ENCODE measurements at regions not wholly inside any gene's neighbourhood (a gene's known extent, or its start where the extent isn't known, plus 50 kb on each side); places are given as distances from the start of the nearest gene placed in this dataset.
A peak's percentile ranks its signal among the peaks of the same experiment; 100 is the strongest.

DNA sequence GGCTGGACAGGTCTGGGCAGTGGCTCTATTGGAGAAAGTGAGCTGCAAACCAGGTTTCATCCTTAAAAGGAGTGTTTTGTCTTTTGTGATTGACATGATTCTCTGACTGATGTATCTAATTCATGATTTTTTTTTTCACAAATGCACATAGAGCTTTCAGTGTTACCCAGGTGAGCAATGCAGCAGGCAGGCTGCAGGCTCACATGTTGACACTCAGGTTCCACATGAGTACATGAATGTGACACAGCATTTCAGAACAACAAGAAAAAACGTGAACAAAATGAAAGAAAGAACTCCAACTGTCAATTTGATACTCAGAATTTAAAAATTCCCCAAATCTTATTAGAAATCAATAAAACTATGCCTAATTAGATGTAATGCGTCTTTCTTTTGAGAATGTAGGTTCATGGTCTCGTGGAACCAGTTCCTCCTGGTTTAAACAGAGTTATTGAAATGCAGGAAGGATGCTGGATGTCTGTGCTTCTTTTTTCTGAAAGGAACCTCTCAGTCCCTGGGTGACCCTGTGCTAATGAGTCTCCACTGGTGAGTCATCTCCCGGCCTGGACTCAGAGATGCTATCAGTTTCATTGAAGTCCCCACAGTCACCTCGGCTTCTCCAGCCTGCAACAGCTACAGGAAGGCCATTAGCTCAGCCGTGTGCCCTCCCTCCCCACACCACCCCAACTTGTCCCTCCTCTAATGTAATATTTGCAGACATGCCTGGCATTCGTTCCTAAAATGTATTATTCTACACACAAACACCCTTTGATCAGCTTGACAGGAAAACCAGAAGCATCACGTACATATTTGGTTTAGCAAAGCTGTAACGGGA, 430.4 kb downstream of the LPIN1 start:
- intact Hi-C loops (cut with micrococcal nuclease), result loop anchor here (2.0 to 5.0 kb wide), 6 partner anchors 50 to 540 kb away; partner anchors contain the start of gene TRIB2 (in 2 of the 2)
- no peaks in the 10 kb centered on the region for H3K27me3 ChIP-seq (ENCODE audit: control insufficient read depth in 2 of 2, insufficient read depth in 2 of 2, low read length in 2 of 2)
- no peaks in the 10 kb centered on the region for H3K9me3 ChIP-seq (ENCODE audit: control insufficient read depth in 2 of 3, low read length in 3 of 3)
- H3K4me1 ChIP-seq (ENCODE audit: control insufficient read depth in 2 of 2, insufficient read depth in 2 of 2, low read length in 2 of 2), result peaks cover 10 to 25% of the 10 kb centered on the region in 2 donors
- Mint-ChIP-seq H3K9me3 (peaks cover 0 to 4% (median 0%) of the 10 kb centered on the region in 11 donors), H3K4me3 (peak overlapping the region in 9 of 10 donors; percentile 25 to 76 (median 62)), H3K27ac (peak overlapping the region in 8 of 9 donors; percentile 8 to 95 (median 58)), H3K27me3 (peaks cover 0 to 7% (median 0%) of the 10 kb centered on the region in 5 donors), H3K4me1 (peaks cover 33 to 67% (median 52%) of the 10 kb centered on the region in 7 donors), H3K36me3 (peaks cover 0 to 10% (median 0%) of the 10 kb centered on the region in 5 donors)
- ChIA-PET CTCF (interaction anchor here (0.6 to 1.2 kb wide), 5 partner anchors 11 to 539 kb away, joined by 3 to 4 read pairs (median 3); no protein-coding TSS in a partner anchor), POLR2A (interaction anchor here (0.6 to 1.4 kb wide), 6 partner anchors 7 to 425 kb away, joined by 3 to 5 read pairs (median 4); no protein-coding TSS in a partner anchor)
- peak in 1 of 9 donors; percentile 13 for DNase-seq
- ATAC-seq, result peak; percentile 83
- no peak overlapping the region for H3K27ac ChIP-seq (ENCODE audit: low read depth, low read length)
- peak overlapping the region; percentile 21 for H3K4me3 ChIP-seq (ENCODE audit: low read length)
- H3K36me3 ChIP-seq (ENCODE audit: control insufficient read depth in 2 of 3, insufficient read depth in 3 of 3, low read length in 3 of 3), result no peaks in the 10 kb centered on the region

DNA sequence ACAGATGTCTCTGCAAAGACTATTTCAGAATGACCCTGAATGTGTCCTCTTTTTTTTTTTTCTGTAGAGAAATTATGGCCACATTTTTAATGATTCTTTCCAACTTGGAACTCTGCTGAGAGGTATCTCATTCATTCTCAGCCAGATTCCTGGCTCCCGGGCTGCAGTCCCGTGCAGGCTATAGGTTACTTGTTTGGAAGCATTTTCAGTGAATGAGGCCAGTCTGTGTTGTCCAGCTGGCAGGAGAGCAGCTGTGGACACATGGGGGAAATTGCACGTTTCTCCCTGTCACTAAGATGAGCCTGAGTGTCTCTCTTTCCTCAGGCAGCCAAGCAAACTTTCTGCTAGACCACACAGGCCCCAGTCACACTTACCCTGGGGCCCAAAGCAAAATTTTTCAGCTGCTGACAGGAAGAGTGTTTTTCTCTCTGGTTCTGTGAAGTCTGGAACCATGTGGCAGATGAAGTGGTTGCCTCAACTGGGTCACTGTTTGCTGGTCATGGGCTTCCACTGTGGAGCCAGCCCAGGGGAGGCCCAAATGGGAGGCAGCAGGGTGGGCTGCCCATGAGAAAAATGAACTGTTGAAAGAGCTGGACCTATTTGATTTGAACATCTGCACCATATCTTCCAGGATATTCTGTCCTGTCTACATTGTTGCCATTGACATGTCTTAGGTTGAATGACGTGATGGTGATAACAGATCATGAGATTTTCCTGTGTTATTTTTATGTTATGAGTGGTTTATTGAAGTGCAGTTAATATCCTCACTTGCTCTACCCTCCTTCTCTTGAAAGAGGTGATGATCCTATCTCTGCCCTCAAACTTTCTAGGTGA, 431.2 kb downstream of the LPIN1 start:
- CTCF ChIA-PET, result interaction anchor here (0.7 to 1.2 kb wide), 3 partner anchors 10 to 538 kb away, joined by 3 to 4 read pairs (median 3); no protein-coding TSS in a partner anchor

GRCh38 chr2:12178289-12179080, 432.1 kb downstream of the LPIN1 start:
- H3K36me3 Mint-ChIP-seq, result peaks cover 0 to 10% (median 0%) of the 10 kb centered on the region in 5 donors
- peak overlapping the region; percentile 34 to 95 (median 81) for H3K27ac Mint-ChIP-seq
- peaks cover 0 to 4% (median 0%) of the 10 kb centered on the region in 11 donors for H3K9me3 Mint-ChIP-seq
- Histone ChIP-seq H3K27ac (ENCODE audit: low read depth, low read length) (no peak overlapping the region), H3K9me3 (ENCODE audit: control insufficient read depth in 2 of 3, low read length in 3 of 3) (no peaks in the 10 kb centered on the region), H3K4me1 (ENCODE audit: control insufficient read depth in 2 of 2, insufficient read depth in 2 of 2, low read length in 2 of 2) (peaks cover 10 to 25% of the 10 kb centered on the region in 2 donors), H3K27me3 (ENCODE audit: control insufficient read depth in 2 of 2, insufficient read depth in 2 of 2, low read length in 2 of 2) (no peaks in the 10 kb centered on the region), H3K36me3 (ENCODE audit: control insufficient read depth in 2 of 3, insufficient read depth in 3 of 3, low read length in 3 of 3) (no peaks in the 10 kb centered on the region), H3K4me3 (ENCODE audit: low read length) (no peak overlapping the region)
- POLR2A ChIA-PET, result interaction anchor here (0.8 to 1.4 kb wide), 7 partner anchors 9 to 538 kb away, joined by 3 to 4 read pairs (median 3); no protein-coding TSS in a partner anchor
- H3K27me3 Mint-ChIP-seq, result peaks cover 0 to 16% (median 0%) of the 10 kb centered on the region in 5 donors
- H3K4me3 Mint-ChIP-seq, result peak overlapping the region in 8 of 10 donors; percentile 25 to 76 (median 64)
- CTCF ChIA-PET, result interaction anchor here (0.6 to 1.1 kb wide), 2 partner anchors 10 to 631 kb away, joined by 3 read pairs; no protein-coding TSS in a partner anchor
- DNase-seq, result no peak
- peaks cover 28 to 61% (median 48%) of the 10 kb centered on the region in 7 donors for H3K4me1 Mint-ChIP-seq
- intact Hi-C loops (cut with micrococcal nuclease), result loop anchor here (5.0 kb wide), 5 partner anchors 51 to 539 kb away; partner anchors contain the start of gene TRIB2 (in 1 of the 2)
- no peak for ATAC-seq

More for the DNA sequence above, 431.2 kb downstream of the LPIN1 start:
- no peaks in the 10 kb centered on the region for H3K36me3 ChIP-seq (ENCODE audit: control insufficient read depth in 2 of 3, insufficient read depth in 3 of 3, low read length in 3 of 3)
- intact Hi-C loops (cut with micrococcal nuclease), result loop anchor here (2.0 to 5.0 kb wide), 6 partner anchors 50 to 540 kb away; partner anchors contain the start of gene TRIB2 (in 2 of the 2)
- DNase-seq, result peak in 5 of 9 donors; percentile 24 to 56 (median 32)
- peaks cover 10 to 25% of the 10 kb centered on the region in 2 donors for H3K4me1 ChIP-seq (ENCODE audit: control insufficient read depth in 2 of 2, insufficient read depth in 2 of 2, low read length in 2 of 2)
- POLR2A ChIA-PET, result interaction anchor here (0.6 to 1.4 kb wide), 7 partner anchors 8 to 538 kb away, joined by 3 to 4 read pairs (median 3); no protein-coding TSS in a partner anchor
- H3K27ac ChIP-seq (ENCODE audit: low read depth, low read length), result peak overlapping the region; percentile 15
- H3K27me3 ChIP-seq (ENCODE audit: control insufficient read depth in 2 of 2, insufficient read depth in 2 of 2, low read length in 2 of 2), result no peaks in the 10 kb centered on the region
- H3K36me3 Mint-ChIP-seq, result peaks cover 0 to 10% (median 0%) of the 10 kb centered on the region in 5 donors
- peaks cover 0 to 12% (median 0%) of the 10 kb centered on the region in 5 donors for H3K27me3 Mint-ChIP-seq
- H3K4me3 Mint-ChIP-seq, result peak overlapping the region; percentile 25 to 76 (median 60)
- peak; percentile 63 for ATAC-seq
- H3K4me1 Mint-ChIP-seq, result peaks cover 33 to 67% (median 52%) of the 10 kb centered on the region in 7 donors
- peak overlapping the region; percentile 21 for H3K4me3 ChIP-seq (ENCODE audit: low read length)
- no peaks in the 10 kb centered on the region for H3K9me3 ChIP-seq (ENCODE audit: control insufficient read depth in 2 of 3, low read length in 3 of 3)
- H3K27ac Mint-ChIP-seq, result peak overlapping the region; percentile 34 to 95 (median 81)
- peaks cover 0 to 4% (median 0%) of the 10 kb centered on the region in 11 donors for H3K9me3 Mint-ChIP-seq

- Mint-ChIP-seq H3K4me3 (no peak overlapping the region), H3K27ac (no peak overlapping the region), H3K4me1 (peaks cover 26 to 60% (median 44%) of the 10 kb centered on the region in 7 donors), H3K36me3 (peaks cover 0 to 8% (median 0%) of the 10 kb centered on the region in 5 donors), H3K27me3 (peaks cover 0 to 16% (median 0%) of the 10 kb centered on the region in 5 donors), H3K9me3 (peaks cover 0 to 4% (median 0%) of the 10 kb centered on the region in 11 donors)
- H3K4me1 ChIP-seq (ENCODE audit: control insufficient read depth in 2 of 2, insufficient read depth in 2 of 2, low read length in 2 of 2), result peaks cover 10 to 25% of the 10 kb centered on the region in 2 donors
- ATAC-seq (no peak), DNase-seq (no peak)
- ChIA-PET CTCF (no interaction called here), POLR2A (interaction anchor here (0.7 to 1.3 kb wide), 2 partner anchors 8 to 11 kb away, joined by 3 to 4 read pairs; no protein-coding TSS in a partner anchor)
- no peak overlapping the region for H3K27ac ChIP-seq (ENCODE audit: low read depth, low read length)
- intact Hi-C loops (cut with micrococcal nuclease), result no loop called here
- no peaks in the 10 kb centered on the region for H3K9me3 ChIP-seq (ENCODE audit: control insufficient read depth in 2 of 3, low read length in 3 of 3)
- no peaks in the 10 kb centered on the region for H3K27me3 ChIP-seq (ENCODE audit: control insufficient read depth in 2 of 2, insufficient read depth in 2 of 2, low read length in 2 of 2)
- H3K4me3 ChIP-seq (ENCODE audit: low read length), result no peak overlapping the region
- H3K36me3 ChIP-seq (ENCODE audit: control insufficient read depth in 2 of 3, insufficient read depth in 3 of 3, low read length in 3 of 3), result no peaks in the 10 kb centered on the region
These were observed 433.6 kb downstream of the LPIN1 start for GRCh38 chr2:12180031-12180430.

DNA sequence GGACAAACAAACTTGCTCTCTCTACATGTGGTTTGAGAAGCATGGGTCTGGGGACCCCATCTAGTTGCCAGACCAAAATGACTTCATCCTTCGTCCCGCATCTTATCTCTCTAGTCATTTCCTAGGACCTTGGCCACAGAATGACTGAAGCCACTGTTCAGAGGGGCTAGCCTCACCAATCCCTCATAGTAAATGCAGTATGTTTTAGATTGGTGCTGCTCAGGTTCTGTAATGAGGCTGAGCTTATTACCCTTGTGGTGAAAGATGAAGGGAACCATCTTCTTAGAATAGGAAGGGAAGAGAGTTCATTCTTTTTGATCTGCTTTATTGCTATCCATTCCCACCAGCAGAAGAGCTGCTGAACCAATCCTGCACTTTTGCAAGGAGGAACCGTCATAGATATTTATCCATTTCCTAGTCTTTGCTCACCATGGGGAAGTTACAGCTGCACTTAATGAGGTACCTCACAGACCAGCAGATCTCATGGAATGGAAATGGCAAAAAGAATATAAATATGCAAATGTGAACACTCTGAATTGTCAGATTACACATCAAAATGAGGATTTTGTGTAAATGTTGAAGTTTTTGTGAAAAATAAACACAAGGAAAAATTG, 436.7 kb downstream of the LPIN1 start:
- no peak overlapping the region for H3K27ac Mint-ChIP-seq
- intact Hi-C loops (cut with micrococcal nuclease), result no loop called here
- DNase-seq, result no peak
- no peaks in the 10 kb centered on the region for H3K9me3 ChIP-seq (ENCODE audit: control insufficient read depth in 2 of 3, low read length in 3 of 3)
- peaks cover 0 to 7% (median 0%) of the 10 kb centered on the region in 11 donors for H3K9me3 Mint-ChIP-seq
- H3K27me3 Mint-ChIP-seq, result peaks cover 0 to 19% (median 0%) of the 10 kb centered on the region in 5 donors
- H3K4me3 Mint-ChIP-seq, result peak overlapping the region in 1 of 10 donors; percentile 34
- no peaks in the 10 kb centered on the region for H3K36me3 ChIP-seq (ENCODE audit: control insufficient read depth in 2 of 3, insufficient read depth in 3 of 3, low read length in 3 of 3)
- H3K27me3 ChIP-seq (ENCODE audit: control insufficient read depth in 2 of 2, insufficient read depth in 2 of 2, low read length in 2 of 2), result no peaks in the 10 kb centered on the region
- CTCF ChIA-PET, result interaction anchor here (0.6 kb wide), 1 partner anchor 64 kb away, joined by 3 read pairs; no protein-coding TSS in a partner anchor
- no peak for ATAC-seq
- H3K4me1 ChIP-seq (ENCODE audit: control insufficient read depth in 2 of 2, insufficient read depth in 2 of 2, low read length in 2 of 2), result peaks cover 2 to 5% of the 10 kb centered on the region in 2 donors
- no peak overlapping the region for H3K4me3 ChIP-seq (ENCODE audit: low read length)
- H3K27ac ChIP-seq (ENCODE audit: low read depth, low read length), result no peak overlapping the region
- POLR2A ChIA-PET, result no interaction called here
- peaks cover 0 to 5% (median 0%) of the 10 kb centered on the region in 5 donors for H3K36me3 Mint-ChIP-seq
- H3K4me1 Mint-ChIP-seq, result peaks cover 3 to 35% (median 13%) of the 10 kb centered on the region in 7 donors

Measured in naive thymus-derived CD4-positive, alpha-beta T cell (primary cell).